Neural cell (in vitro differentiated cells): ENCODE measurements at regions not wholly inside any gene's neighbourhood (a gene's known extent, or its start where the extent isn't known, plus 50 kb on each side); places are given as distances from the start of the nearest gene placed in this dataset.

Experiments
- CTCF ChIP-seq: fragments of 450-650 bp; IDR thresholded peaks from 2 replicates; pipeline ENCODE4 v1.5.1; 2014; ENCODE audit warnings: antibody characterized with exemption, mild to moderate bottlenecking, moderate library complexity; ENCODE audit not compliant: poor library complexity, severe bottlenecking
- MXI1 ChIP-seq: fragments of 450-650 bp; conservative IDR thresholded peaks from 2 replicates; pipeline ENCODE4 v1.6.1; 2014; ENCODE audit warnings: antibody characterized with exemption, mild to moderate bottlenecking; ENCODE audit not compliant: poor library complexity, severe bottlenecking

GRCh38 chr4:62619971-62620370, 1419.8 kb downstream of the ADGRL3 start:
- TF ChIP-seq CTCF (no peak), MXI1 (no peak)
